SK-N-SH treated with all-trans-retinoic acid at 6 μM for 48 hours (cell line): ENCODE measurements at regions not wholly inside any gene's neighbourhood (a gene's known extent, or its start where the extent isn't known, plus 50 kb on each side); places are given as distances from the start of the nearest gene placed in this dataset.

Experiments
- ARNTL ChIP-seq: fragments of 450-650 bp; formaldehyde crosslinking; IDR thresholded peaks from 2 replicates; pipeline ENCODE4 v1.5.0; 2020; ENCODE audit warnings: low read depth, mild to moderate bottlenecking, moderate library complexity, borderline replicate concordance
- BACH2 ChIP-seq: fragments of 250-450 bp; sonication (Bioruptor Pico); IDR thresholded peaks from 2 replicates; pipeline ENCODE4 v1.9.0; 2021; ENCODE audit warnings: mild to moderate bottlenecking, borderline replicate concordance
- CSDC2 ChIP-seq: fragments of 250-450 bp; sonication (Bioruptor Pico); IDR thresholded peaks from 2 replicates; pipeline ENCODE4 v1.5.0; 2020; ENCODE audit warnings: mild to moderate bottlenecking, moderate library complexity
- ISL1 ChIP-seq: fragments of 250-450 bp; sonication (Bioruptor Pico); IDR thresholded peaks from 2 replicates; pipeline ENCODE4 v2.1.2; 2022; ENCODE audit warnings: mild to moderate bottlenecking, moderate library complexity
- ZNF70 ChIP-seq: fragments of 450-650 bp; formaldehyde crosslinking; IDR thresholded peaks from 2 replicates; pipeline ENCODE4 v1.5.0; 2020; ENCODE audit warnings: mild to moderate bottlenecking, moderate library complexity
- TF ChIP-seq, protein P1 (sequence below): fragments of 250-450 bp; sonication (Bioruptor Pico); IDR thresholded peaks from 2 replicates; pipeline ENCODE4 v1.8.0; 2020; ENCODE audit warnings: mild to moderate bottlenecking, moderate library complexity, borderline replicate concordance

DNA sequence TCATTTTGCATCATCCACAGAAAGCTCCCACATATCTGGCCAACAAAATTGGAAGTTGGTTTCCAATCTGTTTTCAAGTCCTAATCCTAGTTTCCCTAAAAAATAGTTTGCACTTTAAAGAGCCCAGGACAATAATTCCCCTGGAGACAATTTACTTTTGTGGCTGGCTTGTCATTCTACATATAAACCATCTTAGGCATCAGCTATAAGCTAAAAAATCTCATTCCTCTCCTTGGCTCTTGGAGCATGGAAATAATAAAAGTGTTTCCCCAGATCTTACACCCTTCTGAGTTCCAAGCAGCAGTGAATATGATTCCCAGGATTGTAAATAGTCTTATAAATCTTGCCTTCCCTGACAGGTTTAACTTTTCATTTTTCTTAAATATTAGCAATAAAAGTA is 89.1 kb upstream of the NUDT4 start:
- TF ChIP-seq ARNTL (CRISPR knock-in tag) (no peak), CSDC2 (CRISPR knock-in tag) (no peak), ISL1 (CRISPR knock-in tag) (no peak), ZNF70 (CRISPR knock-in tag) (no peak), BACH2 (CRISPR knock-in tag) (no peak)
- TF ChIP-seq, protein P1, sequence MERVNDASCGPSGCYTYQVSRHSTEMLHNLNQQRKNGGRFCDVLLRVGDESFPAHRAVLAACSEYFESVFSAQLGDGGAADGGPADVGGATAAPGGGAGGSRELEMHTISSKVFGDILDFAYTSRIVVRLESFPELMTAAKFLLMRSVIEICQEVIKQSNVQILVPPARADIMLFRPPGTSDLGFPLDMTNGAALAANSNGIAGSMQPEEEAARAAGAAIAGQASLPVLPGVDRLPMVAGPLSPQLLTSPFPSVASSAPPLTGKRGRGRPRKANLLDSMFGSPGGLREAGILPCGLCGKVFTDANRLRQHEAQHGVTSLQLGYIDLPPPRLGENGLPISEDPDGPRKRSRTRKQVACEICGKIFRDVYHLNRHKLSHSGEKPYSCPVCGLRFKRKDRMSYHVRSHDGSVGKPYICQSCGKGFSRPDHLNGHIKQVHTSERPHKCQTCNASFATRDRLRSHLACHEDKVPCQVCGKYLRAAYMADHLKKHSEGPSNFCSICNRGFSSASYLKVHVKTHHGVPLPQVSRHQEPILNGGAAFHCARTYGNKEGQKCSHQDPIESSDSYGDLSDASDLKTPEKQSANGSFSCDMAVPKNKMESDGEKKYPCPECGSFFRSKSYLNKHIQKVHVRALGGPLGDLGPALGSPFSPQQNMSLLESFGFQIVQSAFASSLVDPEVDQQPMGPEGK, result no peak
